Calu3 (cell line): ENCODE measurements at regions not wholly inside any gene's neighbourhood (a gene's known extent, or its start where the extent isn't known, plus 50 kb on each side); places are given as distances from the start of the nearest gene placed in this dataset.
"Not testable (repeated sequence)": the region's sequence is repeated elsewhere in the genome, so short reads cannot be mapped to it uniquely, and the experiment has no call there.

Source experiments
- BruUV-seq: library from RNA; stranded (reverse); fragments of 400-500 nt; replicated peaks from 2 replicates; lab custom pipeline; 2021; lab: Mats Ljungman, UMichigan
- CTCF ChIA-PET: fragments of 300-600 bp; sonication (Branson Sonifier 250); formaldehyde crosslinking; loops from one replicate; lab custom pipeline; 2022; ENCODE audit warnings: antibody characterized with exemption; lab: Charles Lee
- DNase-seq: peaks from one replicate; pipeline ENCODE4 v3.0.0; 2022
- H3K27ac Mint-ChIP-seq: one replicate; pipeline ENCODE4 v1.8.0; 2022; ENCODE audit warnings: mixed read lengths; ENCODE audit not compliant: unreplicated experiment
- H3K27me3 Mint-ChIP-seq: one replicate; pipeline ENCODE4 v1.8.0; 2022; ENCODE audit warnings: mixed read lengths; ENCODE audit not compliant: unreplicated experiment
- H3K36me3 Mint-ChIP-seq: one replicate; pipeline ENCODE4 v1.8.0; 2022; ENCODE audit warnings: mild to moderate bottlenecking, moderate library complexity, mixed read lengths; ENCODE audit not compliant: insufficient read depth, unreplicated experiment
- H3K4me1 Mint-ChIP-seq: one replicate; pipeline ENCODE4 v1.8.0; 2022; ENCODE audit warnings: mild to moderate bottlenecking, low read depth, mixed read lengths; ENCODE audit not compliant: unreplicated experiment
- H3K4me3 Mint-ChIP-seq: one replicate; pipeline ENCODE4 v1.8.0; 2022; ENCODE audit warnings: mild to moderate bottlenecking, low read depth, moderate library complexity, mixed read lengths; ENCODE audit not compliant: unreplicated experiment
- H3K9me3 Mint-ChIP-seq: one replicate; pipeline ENCODE4 v1.8.0; 2022; ENCODE audit warnings: low read depth, mixed read lengths; ENCODE audit not compliant: unreplicated experiment
- CTCF ChIP-seq: fragments of 200-600 bp; IDR thresholded peaks from one replicate; pipeline ENCODE4 v1.8.0; 2022; ENCODE audit warnings: antibody characterized with exemption; ENCODE audit not compliant: unreplicated experiment
- intact Hi-C: fragments of 100-400 bp; cut with micrococcal nuclease; formaldehyde crosslinking; loops from one replicate; pipeline ENCODE4 v1.10.0; 2022; ENCODE audit not compliant: unreplicated experiment

GRCh38 chr3:182516597-182517336 is 276.5 kb upstream of the ATP11B start:
- H3K4me1 Mint-ChIP-seq: no peaks in the 10 kb centered on the region
- no peak for DNase-seq
- no peak overlapping the region for H3K4me3 Mint-ChIP-seq
- TF ChIP-seq CTCF: no peak
- intact Hi-C loops: no loop called here
- H3K27me3 Mint-ChIP-seq: no peaks in the 10 kb centered on the region
- no peaks in the 10 kb centered on the region for H3K36me3 Mint-ChIP-seq
- no TSS peak for BruUV-seq
- H3K9me3 Mint-ChIP-seq: no peaks in the 10 kb centered on the region
- CTCF ChIA-PET: interaction anchor here (1.2 kb wide), 1 partner anchor 31 kb away, joined by 3 read pairs; no protein-coding TSS in a partner anchor
- no peak overlapping the region for H3K27ac Mint-ChIP-seq

GRCh38 chr3:182519569-182519968 is 273.7 kb upstream of the ATP11B start:
- H3K27me3 Mint-ChIP-seq: no peaks in the 10 kb centered on the region
- DNase-seq: no peak
- H3K4me1 Mint-ChIP-seq: peaks cover 2% of the 10 kb centered on the region
- CTCF ChIA-PET: no interaction called here
- no peak overlapping the region for H3K27ac Mint-ChIP-seq
- intact Hi-C loops: no loop called here
- H3K36me3 Mint-ChIP-seq: no peaks in the 10 kb centered on the region
- no peak for TF ChIP-seq CTCF
- no peaks in the 10 kb centered on the region for H3K9me3 Mint-ChIP-seq
- BruUV-seq: no TSS peak
- no peak overlapping the region for H3K4me3 Mint-ChIP-seq

- H3K4me1 Mint-ChIP-seq: peaks cover 12% of the 10 kb centered on the region
- H3K4me3 Mint-ChIP-seq: no peak overlapping the region
- intact Hi-C loops: no loop called here
- BruUV-seq: no TSS peak
- H3K36me3 Mint-ChIP-seq: no peaks in the 10 kb centered on the region
- no peaks in the 10 kb centered on the region for H3K27me3 Mint-ChIP-seq
- CTCF ChIA-PET: no interaction called here
- no peak overlapping the region for H3K27ac Mint-ChIP-seq
- TF ChIP-seq CTCF: no peak
- no peaks in the 10 kb centered on the region for H3K9me3 Mint-ChIP-seq
- no peak for DNase-seq
These were observed 272.0 kb upstream of the ATP11B start for GRCh38 chr3:182521339-182521738.

- H3K27ac Mint-ChIP-seq, DNase-seq, H3K36me3 Mint-ChIP-seq, BruUV-seq, H3K27me3 Mint-ChIP-seq, H3K4me3 Mint-ChIP-seq, H3K9me3 Mint-ChIP-seq, intact Hi-C loops: not testable (repeated sequence)
- H3K4me1 Mint-ChIP-seq: peaks cover 26% of the 10 kb centered on the region
- CTCF ChIA-PET: interaction anchor here (0.6 to 1.0 kb wide), 4 partner anchors 84 to 339 kb away, joined by 3 to 5 read pairs (median 4); no protein-coding TSS in a partner anchor
These were observed 269.9 kb upstream of the ATP11B start for GRCh38 chr3:182523424-182523823.

- DNase-seq: no peak
- H3K27me3 Mint-ChIP-seq: no peaks in the 10 kb centered on the region
- CTCF ChIA-PET: interaction anchor here (0.6 to 1.5 kb wide), 4 partner anchors 23 to 338 kb away, joined by 3 to 5 read pairs (median 4); no protein-coding TSS in a partner anchor
- no peak for TF ChIP-seq CTCF
- BruUV-seq: no TSS peak
- H3K27ac Mint-ChIP-seq: no peak overlapping the region
- H3K36me3 Mint-ChIP-seq: no peaks in the 10 kb centered on the region
- no peak overlapping the region for H3K4me3 Mint-ChIP-seq
- no peaks in the 10 kb centered on the region for H3K9me3 Mint-ChIP-seq
- H3K4me1 Mint-ChIP-seq: peaks cover 26% of the 10 kb centered on the region
- intact Hi-C loops: loop anchor here (2.0 kb wide), 1 partner anchor 37 kb away; no protein-coding TSS in a partner anchor
These were observed 269.5 kb upstream of the ATP11B start for GRCh38 chr3:182523836-182524235.
